Lower leg skin (tissue), 4 donors: ENCODE measurements at regions not wholly inside any gene's neighbourhood (a gene's known extent, or its start where the extent isn't known, plus 50 kb on each side); places are given as distances from the start of the nearest gene placed in this dataset.
"Not testable (repeated sequence)": the region's sequence is repeated elsewhere in the genome, so short reads cannot be mapped to it uniquely, and the experiment has no call there.

ENCODE experiments used
- DNase-seq, 2 donors: peaks; one replicate each; pipeline ENCODE4 v3.0.0-alpha.2; 2019; ENCODE audit warnings: low spot score in 2 of 2
- H3K4me3 ChIP-seq: fragments of 200-600 bp; sonication (generic); 2 replicates; pipeline ENCODE4 v1.5.1; 2017; ENCODE audit warnings: mild to moderate bottlenecking, low read depth; ENCODE audit not compliant: poor library complexity, severe bottlenecking
- POLR2A ChIP-seq, 2 donors: fragments of 450-650 bp; IDR thresholded peaks; one replicate each; pipeline ENCODE4 v1.6.1; 2016 to 2017; ENCODE audit warnings: antibody characterized with exemption in 2 of 2, mild to moderate bottlenecking in 1 of 2, moderate library complexity in 1 of 2
- whole genome bisulfite sequencing, 2 donors: methylation state at CpG; one replicate each; pipeline ENCODE4 v1.1.5; 2018; 5-methylcytosine and 5-hydroxymethylcytosine counted together
- intact Hi-C: fragments of 100-400 bp; cut with DNase I; formaldehyde crosslinking; loops from one replicate; pipeline ENCODE4 v1.15.0; 2023; ENCODE audit warnings: low total_unique reads
- TF ChIP-seq, protein P1 (sequence below), 3 donors: fragments of 450-650 bp; IDR thresholded peaks; one replicate each; pipeline ENCODE4 v1.5.1; 2016; ENCODE audit warnings: antibody characterized with exemption in 3 of 3, mild to moderate bottlenecking in 3 of 3, moderate library complexity in 2 of 3

- intact Hi-C loops, result no loop called here
- no peak for DNase-seq
- no peak overlapping the region for H3K4me3 ChIP-seq
- WGBS, 2 donors, result 15 to 64% methylated on average over 1 of the region's 1 CpG
- TF ChIP-seq, protein P1, sequence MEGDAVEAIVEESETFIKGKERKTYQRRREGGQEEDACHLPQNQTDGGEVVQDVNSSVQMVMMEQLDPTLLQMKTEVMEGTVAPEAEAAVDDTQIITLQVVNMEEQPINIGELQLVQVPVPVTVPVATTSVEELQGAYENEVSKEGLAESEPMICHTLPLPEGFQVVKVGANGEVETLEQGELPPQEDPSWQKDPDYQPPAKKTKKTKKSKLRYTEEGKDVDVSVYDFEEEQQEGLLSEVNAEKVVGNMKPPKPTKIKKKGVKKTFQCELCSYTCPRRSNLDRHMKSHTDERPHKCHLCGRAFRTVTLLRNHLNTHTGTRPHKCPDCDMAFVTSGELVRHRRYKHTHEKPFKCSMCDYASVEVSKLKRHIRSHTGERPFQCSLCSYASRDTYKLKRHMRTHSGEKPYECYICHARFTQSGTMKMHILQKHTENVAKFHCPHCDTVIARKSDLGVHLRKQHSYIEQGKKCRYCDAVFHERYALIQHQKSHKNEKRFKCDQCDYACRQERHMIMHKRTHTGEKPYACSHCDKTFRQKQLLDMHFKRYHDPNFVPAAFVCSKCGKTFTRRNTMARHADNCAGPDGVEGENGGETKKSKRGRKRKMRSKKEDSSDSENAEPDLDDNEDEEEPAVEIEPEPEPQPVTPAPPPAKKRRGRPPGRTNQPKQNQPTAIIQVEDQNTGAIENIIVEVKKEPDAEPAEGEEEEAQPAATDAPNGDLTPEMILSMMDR (IDR thresholded peaks at IDR 0.05), result no peak
- no peak for TF ChIP-seq POLR2A (IDR thresholded peaks at IDR 0.05)
Measured at GRCh38 chr7:91357379-91357778, 93.1 kb downstream of the FZD1 start.

- DNase-seq, result no peak
- WGBS, 2 donors, result 25 to 37% methylated on average over 1 of the region's 1 CpG
- TF ChIP-seq, protein P1 (IDR thresholded peaks at IDR 0.05), result no peak
- no peak for TF ChIP-seq POLR2A (IDR thresholded peaks at IDR 0.05)
- intact Hi-C loops, result no loop called here
- no peak overlapping the region for H3K4me3 ChIP-seq
Measured at GRCh38 chr7:91357901-91358300, 93.7 kb downstream of the FZD1 start.

GRCh38 chr7:91358303-91358702, 94.1 kb downstream of the FZD1 start:
- H3K4me3 ChIP-seq, result no peak overlapping the region
- TF ChIP-seq POLR2A (IDR thresholded peaks at IDR 0.05), result no peak
- TF ChIP-seq, protein P1 (IDR thresholded peaks at IDR 0.05), result no peak
- DNase-seq, result no peak
- intact Hi-C loops, result no loop called here
- WGBS, 2 donors, result 46% methylated on average over 2 of the region's 2 CpGs

GRCh38 chr7:91365097-91365496, 100.9 kb downstream of the FZD1 start:
- 85 to 87% methylated on average over 5 of the region's 5 CpGs for WGBS, 2 donors

DNA sequence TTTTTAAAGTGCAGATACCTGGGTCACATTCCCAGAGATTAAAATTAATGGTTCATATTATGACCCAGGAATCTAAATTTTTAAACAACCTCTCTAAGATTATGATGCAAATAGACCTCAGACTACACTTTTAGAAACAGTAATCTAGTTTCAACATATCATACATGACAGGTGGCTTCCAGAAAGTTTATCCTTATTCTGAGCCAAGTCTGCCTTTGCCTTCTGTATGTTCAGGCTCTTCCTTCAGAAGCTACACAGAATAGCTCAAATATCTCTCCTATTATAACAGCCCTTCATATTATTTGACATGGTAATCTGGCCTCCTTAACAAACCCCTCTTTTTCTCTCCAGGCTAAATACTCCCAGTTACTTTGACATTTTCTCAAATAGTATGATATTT, 101.9 kb downstream of the FZD1 start:
- intact Hi-C loops, result no loop called here
- no peak for TF ChIP-seq POLR2A (IDR thresholded peaks at IDR 0.05)
- TF ChIP-seq, protein P1 (IDR thresholded peaks at IDR 0.05), result no peak
- no peak for DNase-seq
- H3K4me3 ChIP-seq, result no peak overlapping the region

More at GRCh38 chr7:91365097-91365496, 100.9 kb downstream of the FZD1 start:
- H3K4me3 ChIP-seq, intact Hi-C loops, DNase-seq: not testable (repeated sequence)

DNA sequence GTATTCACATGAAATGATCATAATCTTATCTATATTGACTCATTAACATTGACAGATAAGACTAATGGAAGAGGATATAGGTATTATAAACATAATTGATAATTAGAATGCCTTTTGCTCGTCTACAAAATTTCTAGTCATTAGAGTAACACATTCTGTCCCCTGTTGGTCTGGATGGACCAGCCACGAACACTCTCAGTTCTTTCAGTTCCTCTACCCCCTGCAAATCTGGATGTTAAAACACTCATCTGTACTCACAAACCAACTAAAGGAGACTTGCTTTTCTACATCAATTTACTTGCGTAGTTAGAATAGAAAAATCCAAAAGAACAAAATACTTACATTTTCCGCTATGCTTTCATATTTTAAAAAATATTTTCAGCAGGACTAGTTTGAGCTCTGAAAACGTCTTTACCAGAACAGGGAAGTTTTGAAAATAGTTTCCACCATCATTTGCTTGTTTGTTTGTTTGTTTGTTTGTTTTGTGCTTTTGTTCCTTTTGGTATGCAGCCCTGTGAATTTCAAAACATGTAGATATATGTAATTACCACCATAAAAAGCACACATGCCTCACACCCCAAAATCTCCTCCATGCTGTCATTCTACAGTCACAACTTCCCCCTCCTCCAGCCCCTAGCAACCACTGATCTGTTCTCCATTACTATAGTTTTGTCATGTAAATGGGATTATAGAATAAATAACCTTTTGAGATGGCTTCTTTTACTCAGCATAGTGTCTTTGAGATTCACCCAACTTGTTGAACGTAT, 103.8 kb downstream of the FZD1 start:
- no peak for DNase-seq
- intact Hi-C loops, result no loop called here
- TF ChIP-seq POLR2A (IDR thresholded peaks at IDR 0.05), result no peak
- TF ChIP-seq, protein P1 (IDR thresholded peaks at IDR 0.05), result no peak
- 75 to 76% methylated on average over 6 of the region's 6 CpGs for WGBS, 2 donors
- H3K4me3 ChIP-seq, result no peak overlapping the region
